ENCODE measurements at regions not wholly inside any gene's neighbourhood (a gene's known extent, or its start where the extent isn't known, plus 50 kb on each side); places are given as distances from the start of the nearest gene placed in this dataset.

DNA sequence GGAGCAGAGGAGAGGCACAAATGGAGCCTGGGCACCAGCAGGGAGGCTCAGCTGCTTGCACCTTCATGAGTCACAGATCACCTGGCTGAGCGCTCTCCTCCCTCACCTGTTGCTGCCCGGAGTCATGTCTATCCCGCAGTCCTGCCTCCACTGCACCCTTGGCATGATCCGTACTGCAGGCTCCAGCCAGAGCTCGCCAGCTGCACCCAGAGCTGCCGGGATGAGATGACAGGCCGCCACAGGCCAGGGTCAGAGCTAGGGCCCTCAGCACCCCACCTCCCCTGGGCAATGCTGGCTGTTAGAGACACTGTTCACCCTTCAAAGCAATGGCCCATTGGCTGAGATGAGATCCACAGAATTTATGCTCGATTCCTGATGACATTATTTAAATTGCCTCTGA lies 702.8 kb downstream of the TBC1D22A start:
- TF ChIP-seq, protein P1, sequence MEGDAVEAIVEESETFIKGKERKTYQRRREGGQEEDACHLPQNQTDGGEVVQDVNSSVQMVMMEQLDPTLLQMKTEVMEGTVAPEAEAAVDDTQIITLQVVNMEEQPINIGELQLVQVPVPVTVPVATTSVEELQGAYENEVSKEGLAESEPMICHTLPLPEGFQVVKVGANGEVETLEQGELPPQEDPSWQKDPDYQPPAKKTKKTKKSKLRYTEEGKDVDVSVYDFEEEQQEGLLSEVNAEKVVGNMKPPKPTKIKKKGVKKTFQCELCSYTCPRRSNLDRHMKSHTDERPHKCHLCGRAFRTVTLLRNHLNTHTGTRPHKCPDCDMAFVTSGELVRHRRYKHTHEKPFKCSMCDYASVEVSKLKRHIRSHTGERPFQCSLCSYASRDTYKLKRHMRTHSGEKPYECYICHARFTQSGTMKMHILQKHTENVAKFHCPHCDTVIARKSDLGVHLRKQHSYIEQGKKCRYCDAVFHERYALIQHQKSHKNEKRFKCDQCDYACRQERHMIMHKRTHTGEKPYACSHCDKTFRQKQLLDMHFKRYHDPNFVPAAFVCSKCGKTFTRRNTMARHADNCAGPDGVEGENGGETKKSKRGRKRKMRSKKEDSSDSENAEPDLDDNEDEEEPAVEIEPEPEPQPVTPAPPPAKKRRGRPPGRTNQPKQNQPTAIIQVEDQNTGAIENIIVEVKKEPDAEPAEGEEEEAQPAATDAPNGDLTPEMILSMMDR (IDR thresholded peaks at IDR 0.05), result no peak
- no peak for TF ChIP-seq POLR2A (IDR thresholded peaks at IDR 0.05)

Measured in esophagus squamous epithelium (tissue), 4 donors.